ENCODE measurements at regions not wholly inside any gene's neighbourhood (a gene's known extent, or its start where the extent isn't known, plus 50 kb on each side); places are given as distances from the start of the nearest gene placed in this dataset.

- TF ChIP-seq CTCF (IDR thresholded peaks at IDR 0.05): no peak
- no peak for TF ChIP-seq POLR2A (IDR thresholded peaks at IDR 0.05)
Observed at GRCh38 chr1:53409233-53409632, 50.0 kb upstream of the DMRTB1 start.

Measured in adrenal gland (tissue), 5 donors.